ENCODE measurements at regions not wholly inside any gene's neighbourhood (a gene's known extent, or its start where the extent isn't known, plus 50 kb on each side); places are given as distances from the start of the nearest gene placed in this dataset.

DNA sequence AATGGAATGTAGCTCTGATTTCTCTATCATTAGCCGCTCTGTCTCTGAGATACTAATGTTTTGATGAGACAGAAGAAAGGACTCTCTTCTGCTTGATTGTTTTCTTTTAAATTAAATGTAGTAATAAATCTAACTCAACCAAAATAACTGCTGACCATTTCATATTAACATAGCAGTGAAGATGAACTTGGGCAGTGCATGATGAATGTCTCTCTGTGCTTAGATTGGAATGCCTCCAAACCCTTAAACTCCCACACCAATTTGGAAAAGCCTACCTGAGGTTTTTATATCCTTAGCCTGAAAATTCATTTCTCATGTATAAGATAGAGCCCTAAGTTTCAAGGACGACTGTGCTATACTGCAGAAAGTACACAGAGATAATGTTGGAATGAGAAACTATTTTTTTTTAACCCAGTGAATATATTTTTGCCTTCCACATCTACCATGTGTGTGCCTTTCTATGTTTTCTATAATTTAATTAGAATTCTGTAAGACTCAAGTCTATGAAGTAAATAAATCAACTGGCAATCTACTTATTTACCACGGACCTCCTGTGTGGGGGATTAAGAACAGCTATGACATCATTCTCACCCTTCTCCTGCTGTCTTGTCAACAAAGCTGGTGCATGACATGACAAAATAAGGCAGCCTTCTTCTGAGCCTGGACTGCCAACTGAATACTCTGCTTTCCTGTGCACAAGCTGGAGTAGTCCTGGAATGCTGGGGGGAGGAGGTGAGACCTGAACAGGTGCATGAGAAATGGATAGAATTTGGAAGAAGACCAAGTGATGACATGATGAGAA lies 155.5 kb downstream of the FGF9 start:
- TF ChIP-seq CTCF (conservative IDR thresholded peaks at IDR 0.05; ENCODE audit: low read depth, low read length): no peak
- TF ChIP-seq EZH2phosphoT487 (IDR thresholded peaks at IDR 0.05; ENCODE audit: borderline replicate concordance, low read length): no peak
